WTC11 (cell line): ENCODE measurements at regions not wholly inside any gene's neighbourhood (a gene's known extent, or its start where the extent isn't known, plus 50 kb on each side); places are given as distances from the start of the nearest gene placed in this dataset.

ENCODE experiments used
- ATAC-seq: fragments of 200-7000 bp; cut with Tn5 transposase; 2 replicates; pipeline ENCODE4 v1.10.0; 2021; ENCODE audit warnings: mild to moderate bottlenecking, moderate library complexity
- CTCF ChIA-PET: fragments of 300-600 bp; sonication (Branson Sonifier 250); formaldehyde crosslinking; loops from one replicate; lab custom pipeline; 2021; ENCODE audit warnings: antibody characterized with exemption; lab: Charles Lee
- POLR2A ChIA-PET: fragments of 350-600 bp; sonication (Branson Sonifier 250); formaldehyde crosslinking; loops from one replicate; lab custom pipeline; 2021; ENCODE audit warnings: antibody characterized with exemption; lab: Charles Lee
- DNase-seq: peaks from one replicate; pipeline ENCODE4 v3.0.0; 2021; ENCODE audit warnings: low spot score
- H3K27ac Mint-ChIP-seq: 2 replicates; pipeline ENCODE4 v1.8.0; 2021; ENCODE audit warnings: mixed read lengths
- H3K27me3 Mint-ChIP-seq: 2 replicates; pipeline ENCODE4 v1.8.0; 2021; ENCODE audit warnings: low read depth, mild to moderate bottlenecking, moderate library complexity, mixed read lengths
- H3K36me3 Mint-ChIP-seq: 2 replicates; pipeline ENCODE4 v1.8.0; 2021; ENCODE audit warnings: mixed read lengths
- H3K4me1 Mint-ChIP-seq: 2 replicates; pipeline ENCODE4 v1.8.0; 2022; ENCODE audit warnings: mixed read lengths
- H3K4me3 Mint-ChIP-seq: 2 replicates; pipeline ENCODE4 v1.8.0; 2021; ENCODE audit warnings: mild to moderate bottlenecking, moderate library complexity, mixed read lengths
- H3K9me3 Mint-ChIP-seq: 2 replicates; pipeline ENCODE4 v1.8.0; 2021; ENCODE audit warnings: mixed read lengths
- GABPB1 ChIP-seq: sonication (generic); formaldehyde crosslinking; IDR thresholded peaks from 2 replicates; pipeline ENCODE4 v1.8.1; 2023; ENCODE audit warnings: mild to moderate bottlenecking, missing genetic modification reagents
- GTF2I ChIP-seq: fragments of 250-450 bp; sonication (Bioruptor Pico); conservative IDR thresholded peaks from 2 replicates; pipeline ENCODE4 v1.4.0; 2021; ENCODE audit warnings: mild to moderate bottlenecking
- IRF2 ChIP-seq: sonication (generic); formaldehyde crosslinking; IDR thresholded peaks from 2 replicates; pipeline ENCODE4 v1.8.0; 2022; ENCODE audit warnings: low read depth, missing genetic modification reagents, borderline replicate concordance
- OVOL2 ChIP-seq: fragments of 250-450 bp; sonication (Bioruptor Pico); IDR thresholded peaks from 2 replicates; pipeline ENCODE4 v1.9.0; 2021; ENCODE audit warnings: mild to moderate bottlenecking, borderline replicate concordance
- SP1 ChIP-seq: sonication (generic); formaldehyde crosslinking; conservative IDR thresholded peaks from 2 replicates; pipeline ENCODE4 v1.8.1; 2022; ENCODE audit warnings: missing genetic modification reagents
- TEAD1 ChIP-seq: sonication (generic); formaldehyde crosslinking; IDR thresholded peaks from 2 replicates; pipeline ENCODE4 v1.8.0; 2022; ENCODE audit warnings: mild to moderate bottlenecking, missing genetic modification reagents
- ZNF219 ChIP-seq: sonication (generic); formaldehyde crosslinking; IDR thresholded peaks from 2 replicates; pipeline ENCODE4 v1.8.0; 2023; ENCODE audit warnings: missing genetic modification reagents, mild to moderate bottlenecking, borderline replicate concordance
- TF ChIP-seq, protein P1 (sequence below): sonication (generic); formaldehyde crosslinking; IDR thresholded peaks from 2 replicates; pipeline ENCODE4 v1.8.1; 2022; ENCODE audit warnings: low read depth, missing genetic modification reagents, borderline replicate concordance
- TF ChIP-seq, protein P2 (sequence below): sonication (generic); formaldehyde crosslinking; conservative IDR thresholded peaks from 2 replicates; pipeline ENCODE4 v1.8.1; 2023; ENCODE audit warnings: mild to moderate bottlenecking, low read depth, missing genetic modification reagents, moderate library complexity
- TF ChIP-seq, protein P3 (sequence below): fragments of 250-450 bp; sonication (Bioruptor Pico); IDR thresholded peaks from 2 replicates; pipeline ENCODE4 v1.9.0; 2021; ENCODE audit warnings: moderate library complexity, mild to moderate bottlenecking, inconsistent platforms, borderline replicate concordance
- TF ChIP-seq, protein P4 (sequence below): sonication (generic); formaldehyde crosslinking; IDR thresholded peaks from 2 replicates; pipeline ENCODE4 v1.8.1; 2022; ENCODE audit warnings: low read depth, mild to moderate bottlenecking, moderate library complexity, missing genetic modification reagents, borderline replicate concordance
- TF ChIP-seq, protein P5 (sequence below): sonication (generic); formaldehyde crosslinking; IDR thresholded peaks from 2 replicates; pipeline ENCODE4 v1.8.0; 2022; ENCODE audit warnings: mild to moderate bottlenecking, missing genetic modification reagents
- TF ChIP-seq, protein P6 (sequence below): sonication (generic); formaldehyde crosslinking; IDR thresholded peaks from 2 replicates; pipeline ENCODE4 v1.8.0; 2022; ENCODE audit warnings: mild to moderate bottlenecking, missing genetic modification reagents

DNA sequence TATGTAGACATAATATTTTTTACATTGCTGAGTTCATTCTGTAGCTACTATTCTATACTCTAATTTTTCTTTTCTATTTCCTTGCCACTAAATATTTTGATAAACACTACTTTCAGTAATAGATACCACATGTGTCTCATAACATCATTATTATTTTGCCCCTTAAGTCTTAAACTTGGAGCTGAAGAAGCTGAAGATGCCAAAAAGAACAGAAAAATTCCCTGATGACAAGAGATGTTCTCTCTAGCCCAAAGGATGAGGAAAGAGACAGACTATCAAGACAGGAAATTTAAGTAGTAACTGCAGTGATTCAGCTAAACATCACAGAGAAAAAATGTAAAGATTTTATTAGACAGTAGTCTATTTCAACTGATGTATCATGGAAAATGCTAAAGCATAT, 322.0 kb upstream of the KLHL1 start:
- TF ChIP-seq, protein P1, sequence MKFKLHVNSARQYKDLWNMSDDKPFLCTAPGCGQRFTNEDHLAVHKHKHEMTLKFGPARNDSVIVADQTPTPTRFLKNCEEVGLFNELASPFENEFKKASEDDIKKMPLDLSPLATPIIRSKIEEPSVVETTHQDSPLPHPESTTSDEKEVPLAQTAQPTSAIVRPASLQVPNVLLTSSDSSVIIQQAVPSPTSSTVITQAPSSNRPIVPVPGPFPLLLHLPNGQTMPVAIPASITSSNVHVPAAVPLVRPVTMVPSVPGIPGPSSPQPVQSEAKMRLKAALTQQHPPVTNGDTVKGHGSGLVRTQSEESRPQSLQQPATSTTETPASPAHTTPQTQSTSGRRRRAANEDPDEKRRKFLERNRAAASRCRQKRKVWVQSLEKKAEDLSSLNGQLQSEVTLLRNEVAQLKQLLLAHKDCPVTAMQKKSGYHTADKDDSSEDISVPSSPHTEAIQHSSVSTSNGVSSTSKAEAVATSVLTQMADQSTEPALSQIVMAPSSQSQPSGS (CRISPR knock-in tag): no peak
- ATAC-seq: no peak
- Mint-ChIP-seq H3K27ac (no peak overlapping the region), H3K4me3 (no peak overlapping the region), H3K4me1 (peaks cover 18% of the 10 kb centered on the region), H3K36me3 (no peaks in the 10 kb centered on the region), H3K27me3 (no peaks in the 10 kb centered on the region), H3K9me3 (no peaks in the 10 kb centered on the region)
- ChIA-PET POLR2A (interaction anchor here (0.6 kb wide), 1 partner anchor 49 kb away, joined by 7 read pairs; no protein-coding TSS in a partner anchor), CTCF (no interaction called here)
- no peak for DNase-seq

DNA sequence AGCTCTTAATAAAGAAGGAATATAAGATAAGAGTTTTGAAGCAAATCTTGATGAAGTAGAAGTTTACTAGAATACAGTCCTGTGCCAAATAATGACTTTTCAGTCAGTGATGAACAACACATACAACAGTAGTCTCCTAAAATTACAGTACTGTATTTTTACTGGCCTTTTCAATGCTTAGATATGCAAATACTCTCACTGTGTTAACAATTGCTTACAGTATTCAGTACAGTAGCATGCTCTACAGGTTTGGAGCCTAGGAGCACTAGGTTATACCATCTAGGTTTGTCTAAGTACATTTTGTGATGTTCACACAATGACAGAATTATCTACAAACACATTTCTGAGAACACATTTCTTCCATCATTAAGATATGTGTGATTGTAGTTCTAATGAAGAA, 316.7 kb upstream of the KLHL1 start:
- ATAC-seq (0 out of 2 replicates have a peak, but pooled peaks have one; percentile 9), DNase-seq (no peak)
- no peaks in the 10 kb centered on the region for H3K36me3 Mint-ChIP-seq
- CTCF ChIA-PET: no interaction called here
- POLR2A ChIA-PET: no interaction called here
- no peaks in the 10 kb centered on the region for H3K27me3 Mint-ChIP-seq
- H3K4me1 Mint-ChIP-seq: peaks cover 19% of the 10 kb centered on the region
- TF ChIP-seq, protein P2, sequence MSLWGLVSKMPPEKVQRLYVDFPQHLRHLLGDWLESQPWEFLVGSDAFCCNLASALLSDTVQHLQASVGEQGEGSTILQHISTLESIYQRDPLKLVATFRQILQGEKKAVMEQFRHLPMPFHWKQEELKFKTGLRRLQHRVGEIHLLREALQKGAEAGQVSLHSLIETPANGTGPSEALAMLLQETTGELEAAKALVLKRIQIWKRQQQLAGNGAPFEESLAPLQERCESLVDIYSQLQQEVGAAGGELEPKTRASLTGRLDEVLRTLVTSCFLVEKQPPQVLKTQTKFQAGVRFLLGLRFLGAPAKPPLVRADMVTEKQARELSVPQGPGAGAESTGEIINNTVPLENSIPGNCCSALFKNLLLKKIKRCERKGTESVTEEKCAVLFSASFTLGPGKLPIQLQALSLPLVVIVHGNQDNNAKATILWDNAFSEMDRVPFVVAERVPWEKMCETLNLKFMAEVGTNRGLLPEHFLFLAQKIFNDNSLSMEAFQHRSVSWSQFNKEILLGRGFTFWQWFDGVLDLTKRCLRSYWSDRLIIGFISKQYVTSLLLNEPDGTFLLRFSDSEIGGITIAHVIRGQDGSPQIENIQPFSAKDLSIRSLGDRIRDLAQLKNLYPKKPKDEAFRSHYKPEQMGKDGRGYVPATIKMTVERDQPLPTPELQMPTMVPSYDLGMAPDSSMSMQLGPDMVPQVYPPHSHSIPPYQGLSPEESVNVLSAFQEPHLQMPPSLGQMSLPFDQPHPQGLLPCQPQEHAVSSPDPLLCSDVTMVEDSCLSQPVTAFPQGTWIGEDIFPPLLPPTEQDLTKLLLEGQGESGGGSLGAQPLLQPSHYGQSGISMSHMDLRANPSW (CRISPR knock-in tag): no peak
- TF ChIP-seq IRF2 (CRISPR knock-in tag): no peak
- TF ChIP-seq GABPB1 (CRISPR knock-in tag): no peak
- TF ChIP-seq, protein P3, sequence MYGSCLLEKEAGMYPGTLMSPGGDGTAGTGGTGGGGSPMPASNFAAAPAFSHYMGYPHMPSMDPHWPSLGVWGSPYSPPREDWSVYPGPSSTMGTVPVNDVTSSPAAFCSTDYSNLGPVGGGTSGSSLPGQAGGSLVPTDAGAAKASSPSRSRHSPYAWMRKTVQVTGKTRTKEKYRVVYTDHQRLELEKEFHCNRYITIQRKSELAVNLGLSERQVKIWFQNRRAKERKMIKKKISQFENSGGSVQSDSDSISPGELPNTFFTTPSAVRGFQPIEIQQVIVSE (CRISPR knock-in tag): no peak
- no peak for TF ChIP-seq OVOL2 (CRISPR knock-in tag)
- TF ChIP-seq, protein P4, sequence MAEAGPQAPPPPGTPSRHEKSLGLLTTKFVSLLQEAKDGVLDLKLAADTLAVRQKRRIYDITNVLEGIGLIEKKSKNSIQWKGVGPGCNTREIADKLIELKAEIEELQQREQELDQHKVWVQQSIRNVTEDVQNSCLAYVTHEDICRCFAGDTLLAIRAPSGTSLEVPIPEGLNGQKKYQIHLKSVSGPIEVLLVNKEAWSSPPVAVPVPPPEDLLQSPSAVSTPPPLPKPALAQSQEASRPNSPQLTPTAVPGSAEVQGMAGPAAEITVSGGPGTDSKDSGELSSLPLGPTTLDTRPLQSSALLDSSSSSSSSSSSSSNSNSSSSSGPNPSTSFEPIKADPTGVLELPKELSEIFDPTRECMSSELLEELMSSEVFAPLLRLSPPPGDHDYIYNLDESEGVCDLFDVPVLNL (CRISPR knock-in tag): no peak
- TF ChIP-seq TEAD1: no peak
- TF ChIP-seq, protein P5, sequence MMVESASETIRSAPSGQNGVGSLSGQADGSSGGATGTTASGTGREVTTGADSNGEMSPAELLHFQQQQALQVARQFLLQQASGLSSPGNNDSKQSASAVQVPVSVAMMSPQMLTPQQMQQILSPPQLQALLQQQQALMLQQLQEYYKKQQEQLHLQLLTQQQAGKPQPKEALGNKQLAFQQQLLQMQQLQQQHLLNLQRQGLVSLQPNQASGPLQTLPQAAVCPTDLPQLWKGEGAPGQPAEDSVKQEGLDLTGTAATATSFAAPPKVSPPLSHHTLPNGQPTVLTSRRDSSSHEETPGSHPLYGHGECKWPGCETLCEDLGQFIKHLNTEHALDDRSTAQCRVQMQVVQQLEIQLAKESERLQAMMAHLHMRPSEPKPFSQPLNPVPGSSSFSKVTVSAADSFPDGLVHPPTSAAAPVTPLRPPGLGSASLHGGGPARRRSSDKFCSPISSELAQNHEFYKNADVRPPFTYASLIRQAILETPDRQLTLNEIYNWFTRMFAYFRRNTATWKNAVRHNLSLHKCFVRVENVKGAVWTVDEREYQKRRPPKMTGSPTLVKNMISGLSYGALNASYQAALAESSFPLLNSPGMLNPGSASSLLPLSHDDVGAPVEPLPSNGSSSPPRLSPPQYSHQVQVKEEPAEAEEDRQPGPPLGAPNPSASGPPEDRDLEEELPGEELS: no peak
- no peak for TF ChIP-seq SP1 (CRISPR knock-in tag)
- no peak for TF ChIP-seq GTF2I (CRISPR knock-in tag)
- H3K27ac Mint-ChIP-seq: peak overlapping the region; percentile 81
- no peaks in the 10 kb centered on the region for H3K9me3 Mint-ChIP-seq
- no peak overlapping the region for H3K4me3 Mint-ChIP-seq

DNA sequence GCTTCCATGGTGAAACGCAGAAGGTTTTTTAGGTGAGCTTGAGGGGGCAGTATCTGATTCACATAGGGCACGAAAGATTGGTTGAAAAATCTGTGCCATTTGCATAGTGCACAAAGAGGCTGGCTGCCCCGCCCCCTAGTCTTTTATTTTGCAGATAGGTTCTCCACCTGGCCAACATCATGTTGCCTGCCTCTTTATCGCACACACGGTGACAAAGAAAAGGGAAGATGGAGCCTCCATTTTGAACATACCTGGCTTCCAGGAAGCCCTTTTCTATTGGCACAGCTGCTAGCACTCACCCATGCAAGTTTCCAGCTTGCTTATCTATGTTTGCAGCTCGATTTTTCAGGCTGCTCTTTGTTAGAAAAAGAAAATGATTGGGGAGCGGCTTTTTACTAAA, 316.2 kb upstream of the KLHL1 start:
- CTCF ChIA-PET: interaction anchor here (1.4 kb wide), 1 partner anchor 8 kb away, joined by 3 read pairs; no protein-coding TSS in a partner anchor

More for the DNA sequence above, 316.2 kb upstream of the KLHL1 start:
- peak; percentile 73 for DNase-seq
- H3K4me3 Mint-ChIP-seq: no peak overlapping the region
- peak overlapping the region; percentile 91 for H3K27ac Mint-ChIP-seq
- H3K27me3 Mint-ChIP-seq: no peaks in the 10 kb centered on the region
- ATAC-seq: peak; percentile 100
- H3K9me3 Mint-ChIP-seq: no peaks in the 10 kb centered on the region
- peaks cover 19% of the 10 kb centered on the region for H3K4me1 Mint-ChIP-seq
- TF ChIP-seq ZNF219: no peak
- TF ChIP-seq, protein P6, sequence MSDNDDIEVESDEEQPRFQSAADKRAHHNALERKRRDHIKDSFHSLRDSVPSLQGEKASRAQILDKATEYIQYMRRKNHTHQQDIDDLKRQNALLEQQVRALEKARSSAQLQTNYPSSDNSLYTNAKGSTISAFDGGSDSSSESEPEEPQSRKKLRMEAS (CRISPR knock-in tag): 0 out of 2 replicates have a peak, but pooled peaks have one; percentile 21
- TF ChIP-seq, all 79 proteins: peak for 1
- no peaks in the 10 kb centered on the region for H3K36me3 Mint-ChIP-seq
- POLR2A ChIA-PET: no interaction called here
